HCT116 (cell line): ENCODE measurements at regions not wholly inside any gene's neighbourhood (a gene's known extent, or its start where the extent isn't known, plus 50 kb on each side); places are given as distances from the start of the nearest gene placed in this dataset.
A peak's percentile ranks its signal among the peaks of the same experiment; 100 is the strongest.

Experiments used
- ATAC-seq: fragments of 200-7000 bp; cut with Tn5 transposase; 2 replicates; pipeline ENCODE4 v1.9.1; 2020; ENCODE audit warnings: mild to moderate bottlenecking, moderate library complexity
- BruUV-seq: library from RNA; stranded (reverse); fragments of 400-500 nt; replicated peaks from 2 replicates; lab custom pipeline; 2021; lab: Mats Ljungman, UMichigan
- CTCF ChIA-PET: fragments of 300-600 bp; sonication (Branson Sonifier 250); formaldehyde crosslinking; loops from one replicate; lab custom pipeline; 2021; ENCODE audit warnings: antibody characterized with exemption; lab: Charles Lee
- POLR2A ChIA-PET: fragments of 300-600, 350-600 bp; sonication (Branson Sonifier 250); formaldehyde crosslinking; loops from one replicate; lab custom pipeline; 2021; ENCODE audit warnings: antibody characterized with exemption; lab: Charles Lee
- RAD21 ChIA-PET, 2 experiments: fragments of 300-600 bp; sonication (Branson Sonifier 250); formaldehyde crosslinking; loops; one replicate each; lab custom pipeline; 2023; ENCODE audit warnings: low total read pairs in 2 of 2; ENCODE audit not compliant: uncharacterized antibody in 2 of 2, unreplicated experiment in 2 of 2, low non-redundant PET in 1 of 2; lab: Charles Lee
- DNase-seq: peaks from one replicate; pipeline ENCODE4 v3.0.0-alpha.2; 2010; ENCODE audit warnings: low read depth, low spot score
- H2AFZ ChIP-seq: fragments of 200-600 bp; shearing (Covaris generic), sonication (generic); 2 replicates; pipeline ENCODE4 v1.6.1; 2017; ENCODE audit warnings: low read depth, mixed run types, mixed read lengths, antibody characterized with exemption, low read length; ENCODE audit not compliant: poor library complexity, severe bottlenecking
- H3K27ac ChIP-seq: 2 replicates; pipeline ENCODE4 v1.5.1; 2012; ENCODE audit warnings: low read depth, low read length
- H3K27me3 ChIP-seq: fragments of 200-600 bp; sonication (generic); 2 replicates; pipeline ENCODE4 v1.6.1; 2016; ENCODE audit warnings: mixed run types, low read length, mixed read lengths; ENCODE audit not compliant: insufficient read depth
- H3K36me3 ChIP-seq, 2 experiments: fragments of 200-500 bp in 1 of 2; fragments of 200-600 bp in 1 of 2; sonication (Bioruptor generic) in 1 of 2; sonication (generic) in 1 of 2; 2 replicates each; pipeline versions ENCODE4 v1.5.1 to v1.6.1; 2014 to 2016; ENCODE audit warnings: low read length in 2 of 2, inconsistent platforms in 1 of 2, mixed read lengths in 1 of 2, mixed run types in 1 of 2; ENCODE audit not compliant: insufficient read depth in 2 of 2, control insufficient read depth in 1 of 2
- H3K4me1 ChIP-seq, 2 experiments: fragments of 200-600 bp in 1 of 2; sonication (generic) in 1 of 2; 2 replicates each; pipeline versions ENCODE4 v1.5.1 to v1.6.1; 2012 to 2017; ENCODE audit warnings: low read length in 2 of 2, inconsistent platforms in 1 of 2, mild to moderate bottlenecking in 1 of 2, mixed read lengths in 1 of 2, mixed run types in 1 of 2, moderate library complexity in 1 of 2; ENCODE audit not compliant: insufficient read depth in 2 of 2, control insufficient read depth in 1 of 2
- H3K4me2 ChIP-seq: fragments of 200-600 bp; sonication (generic); 2 replicates; pipeline ENCODE4 v1.6.1; 2017; ENCODE audit warnings: mixed run types, low read length, mixed read lengths
- H3K4me3 ChIP-seq, 2 experiments: fragments of 200-600 bp in 1 of 2; sonication (generic) in 1 of 2; replicated peaks in 1 of 2; 2 replicates each; pipeline ENCODE4 v1.5.1; 2011 to 2016; ENCODE audit warnings: low read length in 2 of 2, control low read depth in 1 of 2, low read depth in 1 of 2, mild to moderate bottlenecking in 1 of 2, mixed read lengths in 1 of 2, mixed run types in 1 of 2
- H3K79me2 ChIP-seq: fragments of 200-600 bp; sonication (generic); 2 replicates; pipeline ENCODE4 v1.6.1; 2017; ENCODE audit warnings: mild to moderate bottlenecking, mixed run types, low read length, moderate library complexity, mixed read lengths; ENCODE audit not compliant: insufficient read depth
- H3K9ac ChIP-seq: fragments of 200-600 bp; sonication (generic); 2 replicates; pipeline ENCODE4 v1.6.1; 2016; ENCODE audit warnings: low read length, mixed read lengths
- H3K9me2 ChIP-seq: fragments of 200-600 bp; sonication (generic), shearing (Covaris generic); 2 replicates; pipeline ENCODE4 v1.6.1; 2017; ENCODE audit warnings: mixed run types, mild to moderate bottlenecking, moderate library complexity; ENCODE audit not compliant: insufficient read depth
- H3K9me3 ChIP-seq, 2 experiments: fragments of 200-500 bp in 1 of 2; fragments of 200-600 bp in 1 of 2; sonication (Bioruptor generic) in 1 of 2; sonication (generic) in 1 of 2; 2 replicates each; pipeline ENCODE4 v1.6.1; 2014 to 2017; ENCODE audit warnings: low read length in 2 of 2, mixed read lengths in 2 of 2, inconsistent platforms in 1 of 2, low read depth in 1 of 2, mild to moderate bottlenecking in 1 of 2, mixed run types in 1 of 2, moderate library complexity in 1 of 2; ENCODE audit not compliant: control insufficient read depth in 1 of 2, insufficient read depth in 1 of 2
- H4K20me1 ChIP-seq: fragments of 200-600 bp; sonication (generic), shearing (Covaris generic); 2 replicates; pipeline ENCODE4 v1.6.1; 2017; ENCODE audit warnings: mixed run types, mild to moderate bottlenecking, moderate library complexity; ENCODE audit not compliant: insufficient read depth
- ATF3 ChIP-seq: IDR thresholded peaks from 2 replicates; pipeline ENCODE4 v1.6.1; 2012
- CBX3 ChIP-seq: IDR thresholded peaks from 2 replicates; pipeline ENCODE4 v1.6.1; 2012; ENCODE audit warnings: low read depth
- EZH2 ChIP-seq: fragments of 200-600 bp; sonication (generic); IDR thresholded peaks from 2 replicates; pipeline ENCODE4 v1.6.1; 2017; ENCODE audit warnings: antibody characterized with exemption, mixed run types
- FOSL1 ChIP-seq: IDR thresholded peaks from 2 replicates; pipeline ENCODE4 v1.6.1; 2012; ENCODE audit warnings: low read depth
- POLR2A ChIP-seq: IDR thresholded peaks from 2 replicates; pipeline ENCODE4 v1.7.0; 2011; ENCODE audit warnings: borderline replicate concordance; ENCODE audit not compliant: insufficient read depth, insufficient read length; ENCODE audit errors: extremely low read depth
- POLR2AphosphoS5 ChIP-seq: IDR thresholded peaks from 2 replicates; pipeline ENCODE4 v1.6.1; 2011; ENCODE audit warnings: mild to moderate bottlenecking, low read depth, low read length, moderate library complexity
- REST ChIP-seq: IDR thresholded peaks from 2 replicates; pipeline ENCODE4 v1.6.1; 2012; ENCODE audit warnings: low read depth
- SP1 ChIP-seq: IDR thresholded peaks from 2 replicates; pipeline ENCODE4 v1.6.1; 2012; ENCODE audit warnings: low read depth
- intact Hi-C: fragments of 100-400 bp; cut with micrococcal nuclease; formaldehyde crosslinking; loops from 2 replicates; pipeline ENCODE4 v1.10.0; 2022

GRCh38 chr1:214117780-214118179 lies 130.0 kb downstream of the PROX1 start:
- Histone ChIP-seq H3K9me2 (no peaks in the 10 kb centered on the region), H3K4me3 (no peak overlapping the region), H3K4me2 (no peak overlapping the region), H3K27me3 (no peaks in the 10 kb centered on the region), H3K9ac (no peak overlapping the region), H3K9me3 (peaks cover 8 to 9% of the 10 kb centered on the region in 2 experiments; a peak in 2 of 4 replicates), H3K36me3 (no peaks in the 10 kb centered on the region), H2AFZ (no peak overlapping the region), H3K79me2 (no peaks in the 10 kb centered on the region), H4K20me1 (no peaks in the 10 kb centered on the region), H3K27ac (no peak overlapping the region), H3K4me1 (no peaks in the 10 kb centered on the region)
- no TSS peak for BruUV-seq
- TF ChIP-seq FOSL1 (no peak), ATF3 (no peak), REST (no peak), POLR2A (no peak), EZH2 (no peak), SP1 (no peak), POLR2AphosphoS5 (no peak), CBX3 (peak; percentile 91; the same call in 1 of the 2 replicates)
- CTCF ChIA-PET: no interaction called here
- no peak for DNase-seq
- intact Hi-C loops: no loop called here
- POLR2A ChIA-PET: no interaction called here
- ATAC-seq: no peak
- RAD21 ChIA-PET: no interaction called here
